Ishikawa (cell line): ENCODE measurements at regions not wholly inside any gene's neighbourhood (a gene's known extent, or its start where the extent isn't known, plus 50 kb on each side); places are given as distances from the start of the nearest gene placed in this dataset.

Source experiments
- CEBPB ChIP-seq: IDR thresholded peaks from 2 replicates; pipeline ENCODE4 v1.6.1; 2012
- CREB1 ChIP-seq: IDR thresholded peaks from 2 replicates; pipeline ENCODE4 v1.6.1; 2012; ENCODE audit warnings: low read depth
- EGR1 ChIP-seq: IDR thresholded peaks from 2 replicates; pipeline ENCODE4 v1.6.1; 2012
- EP300 ChIP-seq: IDR thresholded peaks from 2 replicates; pipeline ENCODE4 v1.6.1; 2012; ENCODE audit warnings: borderline replicate concordance
- FOXM1 ChIP-seq: IDR thresholded peaks from 2 replicates; pipeline ENCODE4 v1.6.1; 2012; ENCODE audit warnings: low read depth, borderline replicate concordance
- NFIC ChIP-seq: IDR thresholded peaks from 2 replicates; pipeline ENCODE4 v1.6.1; 2012
- RAD21 ChIP-seq: IDR thresholded peaks from 2 replicates; pipeline ENCODE4 v1.6.1; 2012; ENCODE audit warnings: low read depth
- TAF1 ChIP-seq: IDR thresholded peaks from 2 replicates; pipeline ENCODE4 v1.6.1; 2012; ENCODE audit warnings: low read depth, mild to moderate bottlenecking
- TCF12 ChIP-seq: IDR thresholded peaks from 2 replicates; pipeline ENCODE4 v1.6.1; 2012; ENCODE audit warnings: low read depth
- TEAD4 ChIP-seq: IDR thresholded peaks from 2 replicates; pipeline ENCODE4 v1.6.1; 2012
- YY1 ChIP-seq: IDR thresholded peaks from 2 replicates; pipeline ENCODE4 v1.6.1; 2012; ENCODE audit warnings: low read depth
- ZBTB7A ChIP-seq: IDR thresholded peaks from 2 replicates; pipeline ENCODE4 v1.6.1; 2012; ENCODE audit warnings: low read depth
- TF ChIP-seq, protein P1 (sequence below): IDR thresholded peaks from 2 replicates; pipeline ENCODE4 v1.6.1; 2012
- TF ChIP-seq, protein P2 (sequence below): IDR thresholded peaks from 2 replicates; pipeline ENCODE4 v1.6.1; 2012; ENCODE audit warnings: low read depth, mild to moderate bottlenecking
- TF ChIP-seq, protein P3 (sequence below): IDR thresholded peaks from 2 replicates; pipeline ENCODE4 v1.6.1; 2012

DNA sequence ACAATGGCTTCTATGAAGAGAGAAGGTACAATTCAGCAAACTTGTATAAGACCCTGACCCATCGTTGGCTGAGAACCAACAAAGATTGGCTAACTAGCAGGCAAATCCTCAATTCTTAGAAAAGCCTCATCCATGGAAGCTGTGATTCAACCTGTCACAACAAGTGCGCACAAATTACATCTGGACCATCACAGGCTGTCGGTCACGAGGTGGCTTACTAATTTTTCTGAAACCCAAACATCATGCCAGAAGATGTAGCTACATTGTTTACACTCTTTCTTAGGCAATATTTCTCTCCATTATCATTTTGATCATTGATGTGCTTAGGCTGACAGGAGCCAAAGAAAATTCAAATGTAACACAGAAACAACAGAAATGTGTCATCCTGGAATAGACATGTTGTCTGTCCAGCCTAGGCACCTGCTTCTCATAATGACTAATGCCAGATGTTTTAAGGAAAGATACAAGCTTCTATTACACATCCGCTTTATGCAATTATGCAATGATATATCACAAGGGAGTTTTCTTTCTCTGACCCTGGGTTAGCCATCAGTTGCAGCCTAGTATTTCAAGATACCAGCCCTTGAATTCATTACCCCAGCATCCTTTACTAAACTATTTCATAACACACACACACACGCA lies 92.9 kb upstream of the DIO2 start:
- TF ChIP-seq EP300 (no peak), FOXM1 (no peak), TEAD4 (no peak), CREB1 (no peak), EGR1 (no peak), ZBTB7A (no peak), TAF1 (no peak), NFIC (no peak), CEBPB (no peak), RAD21 (no peak)
- TF ChIP-seq, protein P1, sequence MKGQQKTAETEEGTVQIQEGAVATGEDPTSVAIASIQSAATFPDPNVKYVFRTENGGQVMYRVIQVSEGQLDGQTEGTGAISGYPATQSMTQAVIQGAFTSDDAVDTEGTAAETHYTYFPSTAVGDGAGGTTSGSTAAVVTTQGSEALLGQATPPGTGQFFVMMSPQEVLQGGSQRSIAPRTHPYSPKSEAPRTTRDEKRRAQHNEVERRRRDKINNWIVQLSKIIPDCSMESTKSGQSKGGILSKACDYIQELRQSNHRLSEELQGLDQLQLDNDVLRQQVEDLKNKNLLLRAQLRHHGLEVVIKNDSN = no peak
- TF ChIP-seq, protein P2, sequence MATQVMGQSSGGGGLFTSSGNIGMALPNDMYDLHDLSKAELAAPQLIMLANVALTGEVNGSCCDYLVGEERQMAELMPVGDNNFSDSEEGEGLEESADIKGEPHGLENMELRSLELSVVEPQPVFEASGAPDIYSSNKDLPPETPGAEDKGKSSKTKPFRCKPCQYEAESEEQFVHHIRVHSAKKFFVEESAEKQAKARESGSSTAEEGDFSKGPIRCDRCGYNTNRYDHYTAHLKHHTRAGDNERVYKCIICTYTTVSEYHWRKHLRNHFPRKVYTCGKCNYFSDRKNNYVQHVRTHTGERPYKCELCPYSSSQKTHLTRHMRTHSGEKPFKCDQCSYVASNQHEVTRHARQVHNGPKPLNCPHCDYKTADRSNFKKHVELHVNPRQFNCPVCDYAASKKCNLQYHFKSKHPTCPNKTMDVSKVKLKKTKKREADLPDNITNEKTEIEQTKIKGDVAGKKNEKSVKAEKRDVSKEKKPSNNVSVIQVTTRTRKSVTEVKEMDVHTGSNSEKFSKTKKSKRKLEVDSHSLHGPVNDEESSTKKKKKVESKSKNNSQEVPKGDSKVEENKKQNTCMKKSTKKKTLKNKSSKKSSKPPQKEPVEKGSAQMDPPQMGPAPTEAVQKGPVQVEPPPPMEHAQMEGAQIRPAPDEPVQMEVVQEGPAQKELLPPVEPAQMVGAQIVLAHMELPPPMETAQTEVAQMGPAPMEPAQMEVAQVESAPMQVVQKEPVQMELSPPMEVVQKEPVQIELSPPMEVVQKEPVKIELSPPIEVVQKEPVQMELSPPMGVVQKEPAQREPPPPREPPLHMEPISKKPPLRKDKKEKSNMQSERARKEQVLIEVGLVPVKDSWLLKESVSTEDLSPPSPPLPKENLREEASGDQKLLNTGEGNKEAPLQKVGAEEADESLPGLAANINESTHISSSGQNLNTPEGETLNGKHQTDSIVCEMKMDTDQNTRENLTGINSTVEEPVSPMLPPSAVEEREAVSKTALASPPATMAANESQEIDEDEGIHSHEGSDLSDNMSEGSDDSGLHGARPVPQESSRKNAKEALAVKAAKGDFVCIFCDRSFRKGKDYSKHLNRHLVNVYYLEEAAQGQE = no peak

DNA sequence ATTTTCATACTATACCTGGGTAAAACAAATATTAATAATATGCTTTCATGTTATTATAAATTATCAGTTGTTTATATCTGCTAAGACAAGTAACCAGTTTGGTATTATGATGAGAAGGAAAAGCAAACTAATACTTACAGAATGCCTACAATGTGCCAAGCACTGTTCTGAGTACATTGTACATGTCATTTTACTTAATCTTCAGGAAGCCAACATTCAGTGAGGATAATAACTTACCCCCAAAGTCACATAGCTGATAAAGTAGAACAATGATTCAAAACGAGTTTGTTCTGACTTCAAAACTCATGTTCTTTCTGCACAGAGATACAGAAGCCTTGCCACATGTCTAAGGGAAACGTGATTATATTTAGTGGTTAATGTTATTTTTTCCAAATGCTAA lies 89.0 kb upstream of the DIO2 start:
- TF ChIP-seq TEAD4 (no peak), TAF1 (no peak), CEBPB (no peak), EP300 (no peak), RAD21 (no peak), CREB1 (no peak)
- TF ChIP-seq, protein P2 = no peak
- TF ChIP-seq, protein P3, sequence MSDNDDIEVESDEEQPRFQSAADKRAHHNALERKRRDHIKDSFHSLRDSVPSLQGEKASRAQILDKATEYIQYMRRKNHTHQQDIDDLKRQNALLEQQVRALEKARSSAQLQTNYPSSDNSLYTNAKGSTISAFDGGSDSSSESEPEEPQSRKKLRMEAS = no peak

DNA sequence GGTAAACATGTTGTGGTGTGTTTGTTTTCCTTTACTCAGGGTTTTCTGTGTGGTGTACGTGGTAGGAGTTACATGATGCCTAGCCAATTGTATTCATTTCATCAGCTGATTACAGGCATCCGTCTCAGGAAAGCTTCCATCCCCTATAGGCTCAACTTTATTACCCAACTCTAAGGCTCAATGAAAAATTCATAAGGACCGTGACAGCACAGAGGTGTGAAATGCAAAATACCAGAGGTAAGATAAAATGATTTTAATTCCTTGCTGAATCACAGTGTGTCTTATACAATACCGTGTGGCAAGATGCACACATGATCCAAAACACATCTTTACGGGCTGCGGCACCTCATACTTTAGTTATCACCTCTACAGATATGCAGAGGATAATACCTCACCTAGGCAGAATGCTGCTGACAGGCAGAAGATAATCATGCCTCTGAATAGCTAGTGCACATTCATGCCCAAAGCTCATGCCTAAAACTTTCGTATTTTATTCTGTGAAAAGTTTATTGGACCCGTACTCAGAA lies 87.2 kb upstream of the DIO2 start:
- TF ChIP-seq, protein P2 = no peak
- TF ChIP-seq TCF12 = no peak
- TF ChIP-seq TEAD4 = no peak
- TF ChIP-seq CREB1 = no peak
- no peak for TF ChIP-seq CEBPB
- TF ChIP-seq NFIC = no peak
- TF ChIP-seq EGR1 = no peak
- TF ChIP-seq, protein P3 = no peak
- no peak for TF ChIP-seq YY1
- TF ChIP-seq EP300 = no peak
- TF ChIP-seq, protein P1 = no peak
- TF ChIP-seq RAD21 = no peak
- no peak for TF ChIP-seq FOXM1
- no peak for TF ChIP-seq ZBTB7A
- no peak for TF ChIP-seq TAF1

DNA sequence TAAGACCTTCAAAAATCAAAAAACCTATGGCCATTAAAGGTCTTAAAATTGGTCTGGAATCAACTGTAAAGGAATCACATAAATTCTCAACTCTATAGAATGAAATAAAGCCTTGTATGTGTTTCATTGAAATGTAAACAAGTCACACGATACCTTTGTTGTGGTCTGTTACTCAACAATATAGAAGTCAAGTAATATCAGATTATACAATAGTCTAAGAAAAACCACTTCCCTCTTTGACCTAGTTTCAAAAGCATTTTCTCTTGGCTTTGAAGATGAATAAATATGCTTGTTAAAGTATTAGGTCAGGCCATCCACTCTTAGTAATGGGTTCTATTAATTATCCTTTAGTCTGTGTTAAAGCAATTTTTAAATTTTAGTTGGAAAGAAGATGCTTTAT lies 79.8 kb upstream of the DIO2 start:
- TF ChIP-seq TEAD4 (no peak), RAD21 (no peak), CREB1 (no peak), CEBPB (no peak), EGR1 (no peak), TCF12 (no peak), NFIC (no peak)
- TF ChIP-seq, protein P3 = no peak
